ENCODE measurements at regions not wholly inside any gene's neighbourhood (a gene's known extent, or its start where the extent isn't known, plus 50 kb on each side); places are given as distances from the start of the nearest gene placed in this dataset.

DNA sequence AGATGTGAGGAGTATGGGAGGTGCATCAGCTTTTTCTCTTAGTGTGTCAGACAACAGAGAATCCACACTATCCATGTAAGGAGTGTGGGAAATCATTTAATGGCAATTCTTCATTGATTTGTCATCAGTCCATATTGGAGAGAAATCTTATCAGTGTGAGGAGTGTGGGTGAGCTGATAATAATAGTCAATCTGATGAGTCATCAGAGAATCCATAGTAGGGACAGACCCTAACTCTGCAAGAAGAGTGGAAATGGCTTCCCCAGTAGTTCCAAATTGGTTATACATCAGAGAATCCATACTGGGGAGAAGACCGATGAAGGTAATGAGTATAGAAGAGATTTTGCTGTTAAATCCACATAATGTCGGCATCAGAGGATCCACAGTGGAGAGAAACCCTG lies 150.5 kb upstream of the THUMPD2 start:
- Histone ChIP-seq H3K27ac (no peak overlapping the region), H3K27me3 (peaks cover 3% of the 10 kb centered on the region), H3K36me3 (replicated peaks in 1 of 2) (no peaks in the 10 kb centered on the region), H3K9me3 (replicated peaks in 1 of 3) (no peaks in the 10 kb centered on the region), H3K4me3 (no peak overlapping the region), H3K4me1 (replicated peaks in 1 of 2) (no peaks in the 10 kb centered on the region)
- TF ChIP-seq, protein P1, sequence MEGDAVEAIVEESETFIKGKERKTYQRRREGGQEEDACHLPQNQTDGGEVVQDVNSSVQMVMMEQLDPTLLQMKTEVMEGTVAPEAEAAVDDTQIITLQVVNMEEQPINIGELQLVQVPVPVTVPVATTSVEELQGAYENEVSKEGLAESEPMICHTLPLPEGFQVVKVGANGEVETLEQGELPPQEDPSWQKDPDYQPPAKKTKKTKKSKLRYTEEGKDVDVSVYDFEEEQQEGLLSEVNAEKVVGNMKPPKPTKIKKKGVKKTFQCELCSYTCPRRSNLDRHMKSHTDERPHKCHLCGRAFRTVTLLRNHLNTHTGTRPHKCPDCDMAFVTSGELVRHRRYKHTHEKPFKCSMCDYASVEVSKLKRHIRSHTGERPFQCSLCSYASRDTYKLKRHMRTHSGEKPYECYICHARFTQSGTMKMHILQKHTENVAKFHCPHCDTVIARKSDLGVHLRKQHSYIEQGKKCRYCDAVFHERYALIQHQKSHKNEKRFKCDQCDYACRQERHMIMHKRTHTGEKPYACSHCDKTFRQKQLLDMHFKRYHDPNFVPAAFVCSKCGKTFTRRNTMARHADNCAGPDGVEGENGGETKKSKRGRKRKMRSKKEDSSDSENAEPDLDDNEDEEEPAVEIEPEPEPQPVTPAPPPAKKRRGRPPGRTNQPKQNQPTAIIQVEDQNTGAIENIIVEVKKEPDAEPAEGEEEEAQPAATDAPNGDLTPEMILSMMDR (IDR thresholded peaks at IDR 0.05): no peak
- no peak for TF ChIP-seq POLR2A (IDR thresholded peaks at IDR 0.05)
- 65 to 96% (median 91%) methylated on average over 2 of the region's 2 CpGs for WGBS, 4 donors
- no peak for DNase-seq
- intact Hi-C loops (cut with DNase I): no loop called here

- TF ChIP-seq POLR2A (IDR thresholded peaks at IDR 0.05): no peak
- TF ChIP-seq, protein P1 (IDR thresholded peaks at IDR 0.05): no peak
- intact Hi-C loops (cut with DNase I): no loop called here
- H3K9me3 ChIP-seq (replicated peaks in 1 of 3): no peaks in the 10 kb centered on the region
- no peaks in the 10 kb centered on the region for H3K4me1 ChIP-seq (replicated peaks in 1 of 2)
- peaks cover 3% of the 10 kb centered on the region for H3K27me3 ChIP-seq
- no peak overlapping the region for H3K4me3 ChIP-seq
- H3K36me3 ChIP-seq (replicated peaks in 1 of 2): no peaks in the 10 kb centered on the region
- WGBS, 4 donors: 82 to 90% (median 87%) methylated on average over 3 of the region's 3 CpGs
- no peak overlapping the region for H3K27ac ChIP-seq
- no peak for DNase-seq
Measured at GRCh38 chr2:39925312-39925711, 146.3 kb upstream of the THUMPD2 start.

DNA sequence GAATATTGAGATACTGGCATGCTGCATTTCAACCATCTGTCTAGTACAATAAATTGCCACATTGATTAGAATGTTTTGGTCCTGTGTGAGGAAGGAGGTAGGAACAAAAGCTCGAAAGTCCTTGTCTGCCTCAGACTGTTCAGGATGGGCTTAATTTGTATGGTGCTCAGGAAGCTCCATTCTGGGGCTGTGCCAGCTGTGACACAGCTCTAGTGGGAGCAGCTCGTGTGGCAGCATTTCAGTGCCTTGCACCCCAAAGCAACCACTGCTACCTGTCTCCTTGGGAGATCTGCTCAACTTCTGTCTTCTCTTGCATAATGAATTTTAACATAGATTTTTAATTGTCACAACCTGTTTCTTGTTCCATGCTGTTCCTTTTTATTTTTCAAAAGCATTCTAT lies 144.4 kb upstream of the THUMPD2 start:
- no peak for TF ChIP-seq POLR2A (IDR thresholded peaks at IDR 0.05)
- TF ChIP-seq, protein P1 (IDR thresholded peaks at IDR 0.05): no peak
- H3K4me3 ChIP-seq: no peak overlapping the region
- H3K36me3 ChIP-seq (replicated peaks in 1 of 2): no peaks in the 10 kb centered on the region
- no peaks in the 10 kb centered on the region for H3K9me3 ChIP-seq (replicated peaks in 1 of 3)
- WGBS, 4 donors: 63 to 76% (median 65%) methylated on average over 2 of the region's 2 CpGs
- DNase-seq: no peak
- intact Hi-C loops (cut with DNase I): no loop called here
- no peak overlapping the region for H3K27ac ChIP-seq
- no peaks in the 10 kb centered on the region for H3K27me3 ChIP-seq
- H3K4me1 ChIP-seq (replicated peaks in 1 of 2): no peaks in the 10 kb centered on the region

DNA sequence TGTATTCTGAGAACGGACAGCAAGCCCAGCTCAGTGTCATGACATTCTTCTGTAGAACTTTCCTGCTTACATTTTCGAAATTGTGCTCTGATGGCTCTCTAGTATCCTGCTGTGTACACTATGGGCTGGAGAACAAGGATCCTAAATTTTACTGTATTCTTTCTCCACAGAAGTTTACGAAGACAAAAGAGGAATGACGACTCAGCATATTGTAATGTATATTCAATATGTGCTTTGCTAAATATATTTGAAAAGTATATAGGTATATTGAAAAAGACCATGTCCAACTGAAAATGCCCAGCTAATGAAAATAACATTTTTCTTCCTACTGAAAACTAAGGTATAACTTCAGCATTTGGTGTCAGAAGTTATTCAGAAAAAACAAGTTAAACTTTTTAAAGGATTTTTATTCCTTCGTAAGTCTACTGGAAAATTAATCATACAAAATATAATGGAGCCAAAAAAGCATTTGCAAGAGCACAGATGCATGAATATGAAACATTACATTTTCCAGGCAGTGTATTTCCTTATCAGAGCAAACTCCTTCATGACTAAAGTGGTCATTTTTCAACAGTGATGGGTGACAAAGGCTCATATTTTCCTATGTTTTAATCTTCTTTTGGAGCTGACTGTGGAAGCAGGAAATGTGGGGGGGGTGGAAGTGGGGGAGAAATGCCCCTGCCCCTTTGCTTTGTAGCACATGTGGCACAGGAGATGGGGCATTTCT lies 143.8 kb upstream of the THUMPD2 start:
- TF ChIP-seq POLR2A (IDR thresholded peaks at IDR 0.05): no peak
- TF ChIP-seq, protein P1 (IDR thresholded peaks at IDR 0.05): no peak
- intact Hi-C loops (cut with DNase I): no loop called here
- 69 to 76% (median 72%) methylated on average over 5 of the region's 5 CpGs for WGBS, 4 donors

More for the DNA sequence above, 143.8 kb upstream of the THUMPD2 start:
- H3K4me3 ChIP-seq: no peak overlapping the region
- H3K27ac ChIP-seq: no peak overlapping the region
- no peaks in the 10 kb centered on the region for H3K36me3 ChIP-seq (replicated peaks in 1 of 2)
- DNase-seq: no peak
- H3K27me3 ChIP-seq: no peaks in the 10 kb centered on the region
- H3K9me3 ChIP-seq (replicated peaks in 1 of 3): no peaks in the 10 kb centered on the region
- no peaks in the 10 kb centered on the region for H3K4me1 ChIP-seq (replicated peaks in 1 of 2)

Measured in adrenal gland (tissue), 9 donors.